IMR-90 (cell line): ENCODE measurements at regions not wholly inside any gene's neighbourhood (a gene's known extent, or its start where the extent isn't known, plus 50 kb on each side); places are given as distances from the start of the nearest gene placed in this dataset.

Experiments used
- ATAC-seq: fragments of 200-7000 bp; cut with Tn5 transposase; 2 replicates; pipeline ENCODE4 v1.9.1; 2020; ENCODE audit warnings: low read depth, mild to moderate bottlenecking, moderate library complexity
- BruUV-seq: library from RNA; stranded (reverse); fragments of 400-500 nt; replicated peaks from 2 replicates; lab custom pipeline; 2021; lab: Mats Ljungman, UMichigan
- CTCF ChIA-PET: fragments of 300-600 bp; formaldehyde crosslinking; extraction: SDS; loops from one replicate; lab custom pipeline; 2021; ENCODE audit warnings: antibody characterized with exemption; lab: Yijun Ruan, JAX
- POLR2A ChIA-PET: fragments of 300-600 bp; sonication (Branson Sonifier 250); formaldehyde crosslinking; loops from one replicate; lab custom pipeline; 2022; ENCODE audit warnings: antibody characterized with exemption; ENCODE audit not compliant: unreplicated experiment; lab: Charles Lee
- DNase-seq: peaks from one replicate; pipeline ENCODE4 v3.0.0; 2013
- H2AFZ ChIP-seq: replicated peaks from 2 replicates; pipeline ENCODE3; 2013; ENCODE audit warnings: low read length, mild to moderate bottlenecking; ENCODE audit not compliant: poor library complexity
- H2AK5ac ChIP-seq: 2 replicates; pipeline ENCODE4 v1.6.1; 2013; ENCODE audit warnings: low read depth, low read length, inconsistent platforms
- H2AK9ac ChIP-seq: replicated peaks from 2 replicates; pipeline ENCODE3; 2013; ENCODE audit warnings: mild to moderate bottlenecking, low read depth, low read length, moderate library complexity; ENCODE audit not compliant: poor library complexity
- H2BK120ac ChIP-seq: 2 replicates; pipeline ENCODE4 v1.6.1; 2013; ENCODE audit warnings: low read depth, low read length, inconsistent platforms
- H2BK15ac ChIP-seq: 3 replicates; pipeline ENCODE4 v1.6.1; 2013; ENCODE audit warnings: low read depth, low read length, inconsistent platforms
- H2BK20ac ChIP-seq: 2 replicates; pipeline ENCODE4 v1.6.1; 2013; ENCODE audit warnings: low read depth, mild to moderate bottlenecking, inconsistent platforms, low read length, moderate library complexity
- H2BK5ac ChIP-seq: 2 replicates; pipeline ENCODE4 v1.6.1; 2013; ENCODE audit warnings: mild to moderate bottlenecking, low read depth, low read length, inconsistent platforms; ENCODE audit not compliant: poor library complexity, severe bottlenecking
- H3K14ac ChIP-seq: replicated peaks from 2 replicates; pipeline ENCODE4 v1.6.1; 2013; ENCODE audit warnings: low read depth, low read length, inconsistent platforms
- H3K18ac ChIP-seq: 2 replicates; pipeline ENCODE4 v1.6.1; 2013; ENCODE audit warnings: low read depth, low read length, control low read depth
- H3K23ac ChIP-seq: 2 replicates; pipeline ENCODE4 v1.6.1; 2013; ENCODE audit warnings: low read depth, low read length, inconsistent platforms
- H3K27ac ChIP-seq: 2 replicates; pipeline ENCODE4 v1.5.1; 2013; ENCODE audit warnings: mild to moderate bottlenecking, control low read depth, low read length; ENCODE audit not compliant: insufficient read depth
- H3K27me3 ChIP-seq: 2 replicates; pipeline ENCODE4 v1.6.1; 2013; ENCODE audit warnings: low read length; ENCODE audit not compliant: control insufficient read depth, insufficient read depth
- H3K36me3 ChIP-seq: 2 replicates; pipeline ENCODE4 v1.6.1; 2013; ENCODE audit warnings: low read length, mixed read lengths; ENCODE audit not compliant: control insufficient read depth, insufficient read depth
- H3K4ac ChIP-seq: 2 replicates; pipeline ENCODE4 v1.6.1; 2013; ENCODE audit warnings: low read depth, low read length, inconsistent platforms
- H3K4me1 ChIP-seq: 2 replicates; pipeline ENCODE4 v1.6.1; 2013; ENCODE audit warnings: low read length, mixed read lengths; ENCODE audit not compliant: control insufficient read depth, insufficient read depth
- H3K4me2 ChIP-seq: 2 replicates; pipeline ENCODE4 v1.6.1; 2013; ENCODE audit warnings: low read depth, mild to moderate bottlenecking, control low read depth, low read length, moderate library complexity
- H3K4me3 ChIP-seq: 2 replicates; pipeline ENCODE4 v1.5.1; 2013; ENCODE audit warnings: low read depth, mild to moderate bottlenecking, control low read depth, low read length, moderate library complexity; ENCODE audit not compliant: insufficient read depth
- H3K56ac ChIP-seq: 2 replicates; pipeline ENCODE4 v1.6.1; 2013; ENCODE audit warnings: low read length, inconsistent platforms; ENCODE audit not compliant: insufficient read depth; ENCODE audit errors: extremely low read depth
- H3K79me1 ChIP-seq, 2 experiments: 2 replicates each; pipeline ENCODE4 v1.6.1; 2013; ENCODE audit warnings: low read length in 2 of 2, inconsistent platforms in 1 of 2, low read depth in 1 of 2
- H3K9ac ChIP-seq: 2 replicates; pipeline ENCODE4 v1.6.1; 2013; ENCODE audit warnings: low read depth, low read length, control low read depth
- H3K9me1 ChIP-seq: 2 replicates; pipeline ENCODE4 v1.6.1; 2013; ENCODE audit warnings: low read length, inconsistent platforms; ENCODE audit not compliant: insufficient read depth
- H3K9me3 ChIP-seq: 2 replicates; pipeline ENCODE4 v1.6.1; 2013; ENCODE audit warnings: low read length; ENCODE audit not compliant: control insufficient read depth, insufficient read depth
- H4K20me1 ChIP-seq: 2 replicates; pipeline ENCODE4 v1.6.1; 2013; ENCODE audit warnings: low read length, inconsistent platforms; ENCODE audit not compliant: insufficient read depth
- H4K5ac ChIP-seq: 2 replicates; pipeline ENCODE4 v1.6.1; 2013; ENCODE audit warnings: mild to moderate bottlenecking, low read depth, low read length, control low read depth
- H4K8ac ChIP-seq, 2 experiments: 2 replicates each; pipeline ENCODE4 v1.6.1; 2013; ENCODE audit warnings: low read depth in 2 of 2, low read length in 2 of 2, control low read depth in 1 of 2, inconsistent platforms in 1 of 2
- H4K91ac ChIP-seq: 2 replicates; pipeline ENCODE4 v1.6.1; 2013; ENCODE audit warnings: low read depth, low read length, inconsistent platforms; ENCODE audit not compliant: insufficient read depth
- CEBPB ChIP-seq: IDR thresholded peaks from 2 replicates; pipeline ENCODE4 v1.6.1; 2012; ENCODE audit warnings: low read depth, low read length, improper control_type of control experiment
- RAD21 ChIP-seq: IDR thresholded peaks from 2 replicates; pipeline ENCODE4 v1.6.1; 2012; ENCODE audit warnings: low read length, improper control_type of control experiment
- WGBS, 2 experiments: methylation state at CpG; one replicate each; pipeline versions ENCODE4 v1.1.5 to v1.1.7; 2013; ENCODE audit warnings: missing lambda C conversion rate in 2 of 2; ENCODE audit not compliant: insufficient read length in 1 of 2; ENCODE audit errors: extremely low coverage in 2 of 2; 5-methylcytosine and 5-hydroxymethylcytosine counted together
- dilution Hi-C: fragments of 300-500 bp; cut with HindIII; formaldehyde crosslinking; loops from one replicate; pipeline ENCODE4 v1.14.3; 2018; ENCODE audit warnings: low sequenced_read_pairs; ENCODE audit not compliant: unreplicated experiment
- in situ Hi-C: fragments of 300-500 bp; cut with MboI; formaldehyde crosslinking; loops from 3 replicates; pipeline ENCODE4 v1.14.3; 2019; ENCODE audit warnings: low sequenced_read_pairs, inconsistent platforms, mixed read lengths
- intact Hi-C: fragments of 100-400 bp; cut with micrococcal nuclease; formaldehyde crosslinking; loops from 2 replicates; pipeline ENCODE4 v1.10.0; 2022

- Histone ChIP-seq H4K20me1 (no peaks in the 10 kb centered on the region), H4K5ac (no peak overlapping the region), H3K27me3 (no peaks in the 10 kb centered on the region), H2AK5ac (no peak overlapping the region), H2BK5ac (no peak overlapping the region), H3K9ac (no peak overlapping the region), H4K8ac (no peak overlapping the region), H3K9me3 (peaks cover 3% of the 10 kb centered on the region), H3K23ac (no peak overlapping the region), H3K79me1 (no peaks in the 10 kb centered on the region), H2AFZ (no peak overlapping the region), H3K4me2 (no peak overlapping the region), H2BK15ac (no peak overlapping the region), H3K27ac (no peak overlapping the region), H3K36me3 (no peaks in the 10 kb centered on the region), H3K4me3 (no peak overlapping the region), H3K9me1 (no peaks in the 10 kb centered on the region), H2BK20ac (no peak overlapping the region), H3K4me1 (no peaks in the 10 kb centered on the region), H3K56ac (no peak overlapping the region), H3K18ac (no peak overlapping the region), H3K4ac (no peak overlapping the region), H4K91ac (no peak overlapping the region), H3K14ac (no peak overlapping the region), H2AK9ac (no peak overlapping the region), H2BK120ac (no peak overlapping the region)
- peak; percentile 81 for TF ChIP-seq CEBPB
- TF ChIP-seq RAD21 = no peak
- dilution Hi-C loops = no loop called here
- WGBS, 2 experiments = no CpG with 5 or more reads among the region's 2 CpGs
- ATAC-seq (no peak), DNase-seq (no peak)
- no TSS peak for BruUV-seq
- POLR2A ChIA-PET = no interaction called here
- intact Hi-C loops = no loop called here
- CTCF ChIA-PET = no interaction called here
- in situ Hi-C loops = no loop called here
Measured at GRCh38 chr16:60331168-60331567, 1597.1 kb upstream of the GOT2 start.
